GM18498 (cell line): ENCODE measurements at regions not wholly inside any gene's neighbourhood (a gene's known extent, or its start where the extent isn't known, plus 50 kb on each side); places are given as distances from the start of the nearest gene placed in this dataset.

Experiments used
- ATAC-seq: cut with Tn5 transposase; IDR thresholded peaks from one replicate; pipeline ENCODE4 v1.9.1; 2021; ENCODE audit warnings: mild to moderate bottlenecking, moderate library complexity; ENCODE audit not compliant: unreplicated experiment

DNA sequence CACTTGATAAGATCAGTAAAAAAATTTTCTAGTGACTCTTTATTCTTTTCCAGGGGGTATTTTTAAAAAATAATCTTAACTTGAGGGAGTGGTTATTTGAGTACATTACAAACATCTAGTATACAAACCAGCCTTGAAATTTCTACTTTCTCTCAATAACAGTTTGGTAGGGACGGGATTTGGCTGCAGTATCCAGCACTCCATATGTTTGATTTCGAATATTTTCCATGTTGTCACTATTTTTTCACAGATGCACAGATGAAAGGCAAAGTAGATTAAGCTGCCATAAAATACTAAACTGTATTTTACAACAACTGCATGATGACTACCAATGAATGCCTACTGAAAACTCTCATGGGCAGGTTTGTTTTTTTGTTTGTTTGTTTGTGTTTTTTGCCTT lies 225.0 kb downstream of the COX7B2 start:
- ATAC-seq: no peak

GRCh38 chr4:46676364-46676763 lies 232.7 kb downstream of the COX7B2 start:
- no peak for ATAC-seq

- ATAC-seq: no peak
Observed at GRCh38 chr4:46674326-46674725, 234.7 kb downstream of the COX7B2 start.

DNA sequence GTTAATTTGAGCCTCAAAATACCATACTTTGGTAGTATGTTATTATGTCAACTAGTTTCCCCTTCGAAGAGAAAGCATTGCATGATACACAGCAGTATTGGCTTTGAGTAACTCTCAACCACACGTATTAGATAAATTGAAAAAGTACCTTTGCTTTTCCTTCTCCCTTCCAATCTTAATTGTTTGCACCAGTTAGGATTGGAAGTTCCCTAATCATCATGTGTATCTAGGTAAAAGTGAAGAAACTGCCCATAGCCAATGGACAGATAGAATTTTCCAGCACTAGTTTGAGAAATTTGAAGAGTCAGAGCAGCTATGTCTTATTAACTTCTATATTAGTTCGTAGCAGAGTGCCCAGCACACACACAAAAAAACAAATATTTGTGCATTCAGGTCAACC lies 241.3 kb downstream of the COX7B2 start:
- no peak for ATAC-seq

GRCh38 chr4:46656071-46656470 lies 253.0 kb downstream of the COX7B2 start:
- no peak for ATAC-seq

DNA sequence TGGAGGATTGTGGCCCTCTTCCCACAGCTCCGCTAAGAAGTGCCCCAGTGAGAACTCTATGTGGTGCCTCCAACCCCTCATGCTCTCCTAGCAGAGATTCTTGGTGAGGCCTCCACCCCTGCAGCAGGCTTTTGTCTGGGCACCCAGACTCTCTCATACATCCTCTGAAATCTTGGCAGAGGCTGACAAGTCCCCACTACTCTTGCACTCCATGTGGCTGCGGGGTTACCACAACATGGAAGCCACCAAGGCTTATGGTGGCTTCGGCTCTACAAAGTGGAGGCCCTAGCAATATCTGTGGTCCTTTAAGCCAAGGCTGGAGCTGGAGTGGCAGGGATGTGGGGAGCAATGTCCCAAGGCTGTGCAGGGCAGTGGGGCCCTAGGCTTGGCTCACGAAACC lies 255.2 kb downstream of the COX7B2 start:
- no peak for ATAC-seq

DNA sequence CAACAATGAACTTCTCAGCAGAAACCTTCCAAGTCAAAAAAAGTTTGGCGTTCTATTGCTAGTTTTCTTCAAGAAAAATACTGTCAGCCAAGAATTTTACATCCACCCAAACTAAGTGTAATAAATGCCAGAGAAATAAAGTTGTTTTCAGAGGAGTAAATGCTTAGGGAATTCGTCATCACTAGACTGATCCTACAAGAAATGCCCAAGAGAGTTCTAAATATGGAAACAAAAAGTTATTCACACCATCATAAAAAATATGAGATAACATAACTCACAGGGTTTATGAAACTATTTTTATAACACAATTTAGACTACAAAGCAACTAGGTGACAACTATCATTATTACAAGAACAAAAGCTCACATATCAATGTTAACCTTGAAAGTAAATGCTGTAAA lies 259.5 kb upstream of the GABRA2 start:
- no peak for ATAC-seq

DNA sequence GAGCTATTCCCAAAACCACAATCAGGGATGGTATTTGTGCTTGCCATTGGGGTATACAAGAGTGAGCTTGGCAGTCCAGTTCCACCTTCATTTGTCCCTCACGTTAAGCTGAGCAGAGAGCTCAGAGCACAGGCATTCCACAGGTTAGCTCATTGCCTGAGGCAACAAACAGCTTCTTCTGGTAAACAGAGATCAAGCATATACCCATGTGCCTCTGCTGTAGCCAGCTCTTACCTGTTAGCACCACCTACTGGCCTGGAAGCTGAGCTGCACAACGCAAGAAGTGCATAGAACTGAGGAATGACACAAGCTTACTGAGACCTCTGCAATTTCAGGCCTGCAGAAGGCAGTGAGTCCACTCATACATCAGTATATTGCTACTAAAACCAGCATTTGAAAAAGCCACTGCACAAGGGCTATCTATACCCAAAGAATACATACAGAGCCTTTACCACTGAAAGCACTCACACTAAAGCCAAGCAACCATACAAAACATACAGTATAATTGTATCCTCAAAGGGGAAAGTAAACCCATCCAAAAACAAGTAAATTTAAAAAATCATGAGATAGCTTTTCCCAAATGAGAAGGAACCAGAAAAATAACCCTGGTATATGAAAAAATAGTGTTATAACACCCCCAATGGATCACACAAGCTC lies 258.3 kb upstream of the GABRA2 start:
- peak; percentile 98 for ATAC-seq

DNA sequence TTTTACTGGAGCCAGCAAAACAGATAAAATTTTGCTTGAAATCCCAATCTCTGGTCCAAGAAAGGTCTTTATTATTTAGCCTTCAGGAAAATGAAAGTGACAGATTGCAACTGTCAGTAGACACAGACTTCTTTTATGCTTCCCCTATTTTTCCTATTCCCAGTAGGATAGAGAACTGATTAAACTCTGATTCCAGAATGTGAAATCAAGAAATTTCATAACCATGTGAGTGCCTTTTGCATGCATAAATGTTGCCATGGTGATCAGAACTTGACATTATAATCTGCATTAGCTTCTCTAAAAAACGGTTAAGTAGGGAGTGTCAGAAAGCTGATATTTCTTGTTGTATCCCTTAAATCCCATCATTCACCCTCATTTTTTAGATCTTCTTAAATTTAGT lies 255.2 kb upstream of the GABRA2 start:
- no peak for ATAC-seq
